HAP-1 (cell line): ENCODE measurements at regions not wholly inside any gene's neighbourhood (a gene's known extent, or its start where the extent isn't known, plus 50 kb on each side); places are given as distances from the start of the nearest gene placed in this dataset.
"Not testable (repeated sequence)": the region's sequence is repeated elsewhere in the genome, so short reads cannot be mapped to it uniquely, and the experiment has no call there.

Experiments used
- DNase-seq, 2 experiments: peaks; one replicate each; pipeline ENCODE4 v3.0.0-alpha.2; 2016 to 2020; ENCODE audit warnings: low spot score in 2 of 2
- H3K27me3 ChIP-seq: fragments of 250-450 bp; sonication (Bioruptor Pico); 2 replicates; pipeline ENCODE4 v1.5.1; 2020; ENCODE audit warnings: low read depth, mild to moderate bottlenecking, moderate library complexity
- H3K36me3 ChIP-seq: fragments of 250-450 bp; sonication (Bioruptor Pico); replicated peaks from 2 replicates; pipeline ENCODE4 v1.5.1; 2020; ENCODE audit warnings: mild to moderate bottlenecking
- H3K4me1 ChIP-seq: fragments of 250-450 bp; sonication (Bioruptor Pico); 2 replicates; pipeline ENCODE4 v1.5.1; 2020; ENCODE audit warnings: mild to moderate bottlenecking
- H3K4me3 ChIP-seq: fragments of 250-450 bp; sonication (Bioruptor Pico); 2 replicates; pipeline ENCODE4 v1.5.1; 2020; ENCODE audit warnings: mild to moderate bottlenecking, moderate library complexity
- H3K9me3 ChIP-seq: fragments of 250-450 bp; sonication (Bioruptor Pico); 2 replicates; pipeline ENCODE4 v1.5.1; 2020; ENCODE audit warnings: mild to moderate bottlenecking, moderate library complexity
- in situ Hi-C: fragments of 300-500 bp; cut with MboI; formaldehyde crosslinking; loops from 3 replicates; pipeline ENCODE4 v1.14.3; 2020; ENCODE audit warnings: low sequenced_read_pairs, inconsistent platforms, mixed read lengths

GRCh38 chr7:1348096-1348822, 111.0 kb downstream of the MICALL2 start:
- no peaks in the 10 kb centered on the region for H3K4me1 ChIP-seq
- no peaks in the 10 kb centered on the region for H3K9me3 ChIP-seq
- H3K4me3 ChIP-seq = no peak overlapping the region
- H3K36me3 ChIP-seq = no peaks in the 10 kb centered on the region
- in situ Hi-C loops = no loop called here
- no peak for DNase-seq
- H3K27me3 ChIP-seq = no peaks in the 10 kb centered on the region

- in situ Hi-C loops = no loop called here
- Histone ChIP-seq H3K36me3 (no peaks in the 10 kb centered on the region), H3K4me1 (no peaks in the 10 kb centered on the region), H3K9me3 (no peaks in the 10 kb centered on the region), H3K4me3 (no peak overlapping the region), H3K27me3 (no peaks in the 10 kb centered on the region)
- DNase-seq = no peak
Measured at GRCh38 chr7:1348823-1349335, 110.4 kb downstream of the MICALL2 start.

- no peaks in the 10 kb centered on the region for H3K36me3 ChIP-seq
- H3K27me3 ChIP-seq = no peaks in the 10 kb centered on the region
- H3K9me3 ChIP-seq = no peaks in the 10 kb centered on the region
- no peak for DNase-seq
- no peak overlapping the region for H3K4me3 ChIP-seq
- no peaks in the 10 kb centered on the region for H3K4me1 ChIP-seq
- in situ Hi-C loops = no loop called here
Measured at GRCh38 chr7:1349351-1349761, 109.9 kb downstream of the MICALL2 start.

- in situ Hi-C loops = no loop called here
- no peak for DNase-seq
- no peaks in the 10 kb centered on the region for H3K36me3 ChIP-seq
- no peaks in the 10 kb centered on the region for H3K4me1 ChIP-seq
- no peaks in the 10 kb centered on the region for H3K9me3 ChIP-seq
- no peaks in the 10 kb centered on the region for H3K27me3 ChIP-seq
- H3K4me3 ChIP-seq = no peak overlapping the region
Measured at GRCh38 chr7:1351881-1352625, 107.2 kb downstream of the MICALL2 start.

- Histone ChIP-seq H3K36me3 (no peaks in the 10 kb centered on the region), H3K9me3 (no peaks in the 10 kb centered on the region), H3K4me3 (no peak overlapping the region), H3K27me3 (no peaks in the 10 kb centered on the region), H3K4me1 (no peaks in the 10 kb centered on the region)
- in situ Hi-C loops = no loop called here
- DNase-seq = no peak
Measured at GRCh38 chr7:1352656-1353271, 106.5 kb downstream of the MICALL2 start.

- Histone ChIP-seq H3K27me3 (no peaks in the 10 kb centered on the region), H3K9me3 (no peaks in the 10 kb centered on the region)
- DNase-seq = no peak
Measured at GRCh38 chr7:1354661-1355567, 104.4 kb downstream of the MICALL2 start.

GRCh38 chr7:1355568-1356340, 103.5 kb downstream of the MICALL2 start:
- H3K4me3 ChIP-seq = no peak overlapping the region
- no peaks in the 10 kb centered on the region for H3K4me1 ChIP-seq
- DNase-seq = no peak
- no peaks in the 10 kb centered on the region for H3K36me3 ChIP-seq
- H3K27me3 ChIP-seq = no peaks in the 10 kb centered on the region
- H3K9me3 ChIP-seq = no peaks in the 10 kb centered on the region
- in situ Hi-C loops = no loop called here

More at GRCh38 chr7:1354661-1355567, 104.4 kb downstream of the MICALL2 start:
- Histone ChIP-seq H3K36me3 (no peaks in the 10 kb centered on the region), H3K4me3 (no peak overlapping the region), H3K4me1 (no peaks in the 10 kb centered on the region)
- in situ Hi-C loops = no loop called here

GRCh38 chr7:1356853-1357252, 102.4 kb downstream of the MICALL2 start:
- H3K4me1 ChIP-seq, H3K9me3 ChIP-seq, DNase-seq, H3K4me3 ChIP-seq, in situ Hi-C loops, H3K36me3 ChIP-seq, H3K27me3 ChIP-seq: not testable (repeated sequence)

GRCh38 chr7:1357260-1357600, 102.0 kb downstream of the MICALL2 start:
- DNase-seq, H3K4me3 ChIP-seq, H3K4me1 ChIP-seq, in situ Hi-C loops, H3K27me3 ChIP-seq, H3K36me3 ChIP-seq, H3K9me3 ChIP-seq: not testable (repeated sequence)

- DNase-seq = peak in 1 of 2 experiments; percentile 33
- Histone ChIP-seq H3K9me3 (no peaks in the 10 kb centered on the region), H3K4me1 (no peaks in the 10 kb centered on the region), H3K27me3 (no peaks in the 10 kb centered on the region), H3K36me3 (no peaks in the 10 kb centered on the region), H3K4me3 (no peak overlapping the region)
- in situ Hi-C loops = no loop called here
Measured at GRCh38 chr7:1357601-1358271, 101.5 kb downstream of the MICALL2 start.

- no peak overlapping the region for H3K4me3 ChIP-seq
- H3K4me1 ChIP-seq = no peaks in the 10 kb centered on the region
- in situ Hi-C loops = no loop called here
- H3K27me3 ChIP-seq = no peaks in the 10 kb centered on the region
- no peaks in the 10 kb centered on the region for H3K9me3 ChIP-seq
- no peaks in the 10 kb centered on the region for H3K36me3 ChIP-seq
- DNase-seq = no peak
Measured at GRCh38 chr7:1358376-1359050, 100.8 kb downstream of the MICALL2 start.

GRCh38 chr7:1359051-1359400, 100.2 kb downstream of the MICALL2 start:
- Histone ChIP-seq H3K36me3 (no peaks in the 10 kb centered on the region), H3K4me3 (no peak overlapping the region), H3K9me3 (no peaks in the 10 kb centered on the region), H3K4me1 (no peaks in the 10 kb centered on the region), H3K27me3 (no peaks in the 10 kb centered on the region)
- DNase-seq = no peak
- in situ Hi-C loops = no loop called here
